ENCODE measurements at regions not wholly inside any gene's neighbourhood (a gene's known extent, or its start where the extent isn't known, plus 50 kb on each side); places are given as distances from the start of the nearest gene placed in this dataset.

DNA sequence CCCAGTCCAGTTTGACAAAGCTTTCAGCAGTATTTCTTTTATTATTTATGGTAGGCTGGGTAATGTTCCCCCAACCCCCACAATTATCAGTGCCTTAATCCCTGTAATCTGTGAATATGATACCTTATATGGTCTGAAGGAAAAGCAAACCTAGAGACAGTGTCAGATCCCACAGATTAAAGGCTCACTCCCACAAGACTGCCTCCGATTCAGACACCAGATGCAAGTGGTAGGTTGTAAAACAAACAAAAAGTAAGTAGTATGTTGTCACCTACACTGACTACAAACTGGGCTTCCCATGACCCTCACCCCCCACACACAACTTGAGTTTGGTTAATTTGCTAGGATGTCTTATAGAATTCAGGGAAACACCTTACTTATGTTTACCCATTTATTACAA, 201.2 kb downstream of the NSG2 start:
- no peak for TF ChIP-seq EP300 (IDR thresholded peaks at IDR 0.05)
- no peak for TF ChIP-seq POLR2A (IDR thresholded peaks at IDR 0.05)

Measured in tibial nerve (tissue), 3 donors.